HG03432 (cell line): ENCODE measurements at regions not wholly inside any gene's neighbourhood (a gene's known extent, or its start where the extent isn't known, plus 50 kb on each side); places are given as distances from the start of the nearest gene placed in this dataset.

ENCODE experiments used
- ATAC-seq: cut with Tn5 transposase; IDR thresholded peaks from one replicate; pipeline ENCODE4 v1.9.1; 2021; ENCODE audit warnings: mild to moderate bottlenecking, moderate library complexity; ENCODE audit not compliant: unreplicated experiment

DNA sequence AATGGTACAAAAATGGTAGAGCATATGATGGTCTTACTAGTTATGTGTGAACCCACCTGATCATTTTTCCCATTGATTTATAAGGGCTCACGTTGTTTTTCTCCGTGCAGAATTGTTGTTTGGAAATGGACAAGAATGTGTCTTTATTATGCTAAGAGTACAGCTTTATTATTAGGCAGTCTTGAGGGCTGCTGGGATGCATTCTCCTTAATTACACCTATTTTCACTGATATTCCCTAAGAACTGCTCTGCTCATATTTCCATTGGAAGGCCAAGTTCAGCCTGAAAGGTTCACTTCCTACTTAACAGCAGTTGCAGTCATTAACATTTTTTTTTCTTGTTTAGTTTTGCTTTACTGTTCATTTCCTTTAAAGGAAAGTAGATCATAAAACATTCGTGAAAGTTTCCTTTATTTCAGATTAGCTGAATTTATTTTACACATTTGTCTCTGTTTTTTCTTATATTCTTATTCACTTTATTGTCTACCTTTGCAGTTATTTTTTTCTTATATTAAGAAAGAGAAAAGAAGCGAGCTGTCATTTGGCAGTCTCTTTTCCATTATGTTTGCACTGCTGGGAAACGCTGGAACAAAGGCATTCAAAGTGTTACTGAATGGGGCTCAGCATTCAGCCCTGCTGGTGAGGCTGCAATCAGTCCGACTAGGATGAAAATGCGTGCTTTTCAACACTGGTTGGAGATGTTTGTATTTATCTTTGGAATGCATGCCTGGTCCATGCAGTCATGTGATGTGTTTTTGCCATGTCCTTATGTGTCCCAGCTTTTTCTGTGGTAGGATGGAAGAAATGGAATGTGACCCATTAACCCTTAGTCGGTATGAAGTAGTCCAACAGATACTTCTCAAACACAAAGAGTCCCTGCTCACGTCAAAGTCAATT lies 602.7 kb upstream of the ZNF608 start:
- no peak for ATAC-seq

DNA sequence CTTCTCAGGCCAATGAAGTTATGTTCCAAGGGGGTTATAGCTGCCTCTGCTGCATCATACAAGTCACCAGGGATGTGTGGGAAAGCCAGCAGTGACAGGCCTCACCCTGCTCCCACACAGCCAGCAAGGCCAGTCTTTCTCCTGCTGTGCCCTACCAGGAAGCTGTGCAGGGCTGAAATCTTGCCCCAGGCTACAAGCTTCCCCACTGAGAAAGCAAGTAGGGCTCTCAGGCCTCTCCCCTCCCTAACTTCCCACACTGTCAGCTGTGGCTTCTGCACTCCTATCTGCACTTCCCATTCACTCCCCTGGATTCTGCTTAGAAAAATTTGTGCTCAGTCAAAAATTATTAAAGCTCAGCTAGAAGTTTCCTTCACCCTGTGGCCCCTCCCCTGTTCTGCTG lies 611.2 kb upstream of the ZNF608 start:
- ATAC-seq: no peak

DNA sequence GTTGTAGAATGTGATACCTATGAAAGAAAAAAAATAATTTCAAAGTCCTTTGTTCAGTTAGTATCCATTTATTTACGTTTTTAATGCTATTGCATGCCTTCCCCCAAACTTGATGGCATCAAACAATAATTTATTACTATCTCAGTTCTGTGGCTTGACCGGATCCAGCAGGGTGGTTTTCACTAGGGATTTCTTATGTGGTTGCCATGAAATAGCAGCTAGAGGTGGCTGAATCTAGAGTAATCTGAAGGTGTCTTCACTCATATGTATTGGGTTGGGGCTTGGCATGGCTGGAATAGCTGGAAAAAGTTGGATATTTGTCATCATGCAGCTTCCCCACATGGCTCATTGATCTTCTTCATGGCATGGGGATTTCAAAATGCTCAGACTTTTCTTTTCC lies 619.3 kb upstream of the ZNF608 start:
- ATAC-seq: no peak

DNA sequence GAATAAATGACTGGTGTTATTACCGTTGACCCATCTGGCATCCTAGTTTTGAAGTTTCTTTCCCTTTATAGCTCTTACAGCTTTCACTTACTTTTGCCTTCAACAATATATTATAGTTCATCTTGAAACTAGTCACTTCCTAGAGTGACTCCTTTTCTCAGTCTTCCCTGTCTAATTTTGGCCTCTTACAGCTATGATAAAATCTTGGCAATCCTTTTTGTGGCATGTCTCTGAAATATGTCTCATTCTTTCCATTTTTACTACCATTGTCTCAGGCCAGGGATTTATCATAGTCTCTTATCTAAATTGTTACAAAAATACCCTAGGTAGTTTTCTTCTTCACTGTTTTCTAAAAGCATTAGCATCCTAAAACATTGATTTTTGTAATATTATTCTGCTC lies 621.3 kb upstream of the ZNF608 start:
- no peak for ATAC-seq

DNA sequence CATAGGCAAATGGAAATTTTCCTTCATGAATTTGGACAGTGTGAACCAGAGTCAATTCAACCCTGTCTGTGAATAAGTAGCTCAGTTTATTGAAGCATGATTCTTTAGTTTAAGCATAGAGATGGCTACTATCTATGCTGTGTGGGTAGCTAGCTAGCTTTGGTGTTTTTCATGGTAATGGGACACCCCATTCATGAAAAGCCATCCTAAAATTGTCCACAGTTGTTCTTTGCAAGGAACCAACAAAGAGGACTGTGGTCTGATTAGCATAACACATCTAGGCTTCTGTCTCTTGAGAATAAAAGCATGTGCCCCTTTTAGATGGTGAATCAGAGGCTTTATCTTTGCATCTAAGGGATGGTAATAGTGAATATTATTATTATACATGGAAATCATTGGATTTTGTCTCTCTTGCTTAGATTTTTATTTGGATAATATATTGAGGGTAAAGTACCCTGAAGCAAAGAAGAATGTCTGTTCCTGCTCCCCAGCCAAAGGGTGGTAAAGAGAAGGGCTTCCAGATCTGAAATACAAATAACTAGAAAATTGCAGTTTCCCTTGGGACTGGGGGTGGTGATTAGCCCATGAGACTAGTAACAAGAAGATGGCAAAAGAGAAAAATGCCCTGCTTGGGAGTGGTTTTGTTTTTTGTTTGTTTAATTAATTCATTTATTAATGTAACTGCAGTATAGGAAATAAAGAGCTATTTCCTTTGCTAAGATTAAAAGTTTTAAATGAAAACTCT lies 624.2 kb upstream of the ZNF608 start:
- ATAC-seq: no peak

DNA sequence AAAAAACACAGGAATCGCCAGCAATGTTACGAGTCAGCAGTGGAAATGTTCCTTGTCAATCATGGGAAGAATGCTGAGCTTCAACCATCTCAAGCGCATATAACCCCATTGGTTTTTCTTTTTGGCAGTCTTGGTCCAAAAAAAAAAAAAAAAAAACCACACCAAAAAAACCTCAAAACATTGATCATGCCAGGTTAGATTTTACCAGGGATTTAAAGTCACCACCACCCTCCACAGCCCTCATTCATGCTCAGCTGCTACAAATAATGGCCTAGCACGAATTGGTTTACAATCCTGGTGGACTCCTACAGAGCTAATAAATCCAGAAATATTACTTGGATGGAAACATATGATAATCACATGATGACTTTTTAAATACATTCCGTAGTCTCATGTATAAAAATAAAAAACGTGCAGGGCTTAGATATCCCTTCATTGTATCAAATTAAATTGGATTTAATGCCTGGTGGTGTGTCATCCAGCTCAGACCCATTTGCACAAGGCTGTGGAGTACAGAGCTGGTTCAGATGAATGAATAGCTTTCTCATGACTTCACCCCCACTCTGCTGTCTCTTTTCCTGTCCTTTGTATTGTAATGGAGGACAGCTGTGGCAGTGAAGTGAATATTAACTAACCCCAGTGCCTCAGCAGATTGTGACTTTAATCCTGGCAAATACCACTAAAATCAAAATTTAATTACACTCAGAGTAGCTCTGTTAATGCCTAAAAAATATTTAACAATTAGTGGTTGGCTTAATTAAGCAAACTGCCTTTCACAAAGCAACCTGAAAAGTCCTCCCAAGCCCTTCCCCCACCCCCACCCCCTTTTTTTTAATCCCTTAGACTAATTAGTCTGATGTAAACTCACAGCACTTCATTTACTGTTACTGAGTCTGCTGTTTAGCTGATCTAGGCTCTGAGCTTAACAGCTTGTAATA lies 626.5 kb upstream of the ZNF608 start:
- no peak for ATAC-seq

DNA sequence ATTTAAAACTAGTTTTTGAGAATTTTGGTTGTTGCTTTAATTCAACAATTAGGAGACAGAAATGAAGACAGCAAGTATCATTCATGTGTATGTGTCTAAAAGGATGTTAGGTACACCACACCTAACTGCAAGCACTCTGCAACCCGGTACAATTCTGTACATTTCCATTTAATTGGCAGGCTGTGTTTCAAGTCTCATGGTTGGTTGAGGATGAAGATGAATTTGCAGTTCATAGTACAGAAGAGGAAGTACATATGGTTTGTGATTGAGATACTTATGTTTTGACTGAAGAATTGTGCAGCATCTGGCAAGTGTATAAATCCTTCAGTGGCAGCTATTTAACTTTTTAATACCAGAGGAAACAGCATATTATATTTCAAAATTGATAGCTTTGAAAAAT lies 628.7 kb upstream of the ZNF608 start:
- no peak for ATAC-seq

DNA sequence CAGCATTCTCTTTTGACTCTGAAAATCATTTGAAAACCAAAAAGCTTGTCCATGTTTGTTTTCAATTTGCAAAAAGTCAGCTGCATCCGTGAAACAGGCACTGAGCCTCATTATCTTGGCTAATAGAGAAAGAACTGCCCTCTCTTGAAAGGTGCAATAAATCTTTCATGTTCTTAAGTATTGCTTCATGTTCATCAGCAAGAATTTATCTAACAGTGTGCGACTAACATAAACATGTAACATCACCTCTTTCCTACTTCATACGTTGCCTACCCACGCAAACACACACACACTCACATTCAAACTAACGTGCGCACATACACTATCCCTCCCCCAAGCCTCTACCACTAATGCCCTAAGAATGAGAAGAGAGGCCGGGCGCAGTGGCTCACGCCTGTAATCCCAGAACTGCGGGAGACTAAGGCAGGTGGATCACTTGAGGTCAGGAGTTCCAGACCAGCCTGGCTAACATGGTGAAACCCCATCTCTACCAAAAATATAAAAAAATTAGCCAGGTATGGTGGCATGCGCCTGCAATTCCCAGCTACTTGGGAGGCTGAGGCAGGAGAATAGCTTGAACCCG lies 629.7 kb upstream of the ZNF608 start:
- no peak for ATAC-seq

DNA sequence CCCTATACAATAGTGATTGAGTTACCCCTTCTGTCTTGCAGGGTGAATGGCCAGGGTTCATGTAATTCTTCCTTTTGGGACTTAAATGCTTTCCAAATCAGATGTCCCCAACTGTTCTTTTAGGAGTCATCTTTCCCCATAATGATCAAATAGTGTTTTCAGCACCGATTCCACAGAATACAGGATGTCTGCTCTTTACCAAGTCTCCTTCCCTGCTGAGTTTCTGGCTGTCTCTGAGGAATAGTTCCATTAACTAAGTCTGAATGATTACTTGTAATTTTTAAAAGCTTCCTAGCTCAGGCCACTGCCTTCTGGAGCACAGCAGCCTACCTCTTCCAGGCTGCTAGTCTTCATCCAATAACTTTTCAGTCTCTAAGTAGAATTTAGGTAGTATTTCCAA lies 630.7 kb upstream of the ZNF608 start:
- ATAC-seq: no peak

DNA sequence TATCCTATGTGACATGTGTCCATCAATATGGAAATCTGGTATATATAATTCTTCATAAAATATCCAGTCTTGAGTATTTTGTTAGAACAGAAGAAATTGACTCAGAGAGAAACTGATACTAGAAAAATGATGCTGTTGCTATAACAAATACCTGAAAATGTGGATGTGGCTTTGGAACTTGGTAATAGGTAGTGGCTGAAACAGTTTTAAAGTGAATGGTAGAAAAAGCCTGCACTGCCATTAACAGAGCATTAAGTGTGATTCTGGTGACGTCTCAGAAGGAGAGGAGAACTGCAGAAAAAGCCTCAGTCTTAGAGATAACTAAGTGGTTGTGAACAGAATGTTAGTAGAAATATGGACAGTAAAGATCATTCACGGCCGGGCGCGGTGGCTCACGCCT lies 634.9 kb upstream of the ZNF608 start:
- ATAC-seq: no peak

DNA sequence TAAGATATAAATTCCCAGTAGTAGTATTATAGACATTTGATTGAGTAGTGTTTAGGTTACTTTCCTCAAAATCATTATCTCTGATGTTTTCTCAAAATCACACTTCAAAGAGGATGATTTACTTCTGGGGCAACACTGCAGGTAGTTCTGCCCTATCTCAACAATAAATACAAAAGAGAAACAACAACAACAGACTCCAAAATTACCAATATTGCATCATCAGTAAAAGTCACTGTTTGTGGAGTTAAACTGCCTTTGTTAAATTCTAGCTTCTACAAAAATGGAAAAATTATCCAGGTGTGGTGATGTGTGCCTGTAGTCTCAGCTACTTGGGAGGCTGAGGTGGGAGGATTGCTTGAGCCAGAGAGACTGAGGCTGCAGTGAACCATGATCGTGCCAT lies 637.6 kb upstream of the ZNF608 start:
- ATAC-seq: no peak

DNA sequence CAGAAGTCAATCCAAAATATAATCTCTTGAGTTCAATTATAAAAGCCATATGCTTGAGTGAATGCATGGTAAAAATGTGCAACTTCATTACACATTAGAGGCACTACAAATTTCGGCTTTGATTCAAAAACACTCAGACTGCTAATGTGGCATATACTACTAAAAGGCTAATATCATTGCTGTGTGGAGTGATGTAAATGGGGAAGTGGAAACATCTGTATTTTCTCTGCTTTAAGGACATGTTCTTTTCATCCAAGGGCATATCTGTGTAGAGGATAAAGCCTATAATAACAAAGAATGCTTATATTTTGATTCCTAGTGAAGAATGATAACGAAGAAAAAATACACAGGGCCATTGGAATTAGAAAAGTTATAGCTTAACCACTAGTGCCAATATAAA lies 643.9 kb upstream of the ZNF608 start:
- ATAC-seq: no peak

DNA sequence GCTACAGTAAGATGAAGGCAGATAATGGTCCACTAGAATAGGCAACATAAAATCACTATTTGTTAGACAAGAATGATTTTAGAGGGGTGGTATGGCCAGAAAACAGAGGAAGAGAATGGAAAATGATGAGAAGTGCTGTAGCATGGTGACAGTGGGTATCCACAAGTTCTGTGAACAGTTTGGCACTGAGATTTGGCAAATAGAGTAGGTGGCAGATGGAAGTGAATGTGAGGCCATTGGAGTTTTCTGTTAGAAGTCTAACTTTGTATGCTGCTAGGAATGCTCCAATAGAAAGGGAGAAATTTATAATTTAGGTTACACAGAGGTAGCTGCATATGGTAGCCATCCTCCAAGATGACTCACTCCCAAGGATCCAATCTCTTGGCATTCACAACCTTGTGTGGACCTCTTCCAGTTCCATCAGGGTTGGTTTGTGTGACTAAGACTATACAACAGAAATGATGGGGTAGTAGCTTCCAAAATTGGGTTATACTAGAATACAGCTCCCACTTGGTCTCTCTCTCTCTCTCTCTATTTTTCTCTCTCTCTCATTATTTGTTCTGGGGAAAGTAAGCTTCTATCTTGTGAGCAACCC lies 646.9 kb upstream of the ZNF608 start:
- ATAC-seq: no peak

DNA sequence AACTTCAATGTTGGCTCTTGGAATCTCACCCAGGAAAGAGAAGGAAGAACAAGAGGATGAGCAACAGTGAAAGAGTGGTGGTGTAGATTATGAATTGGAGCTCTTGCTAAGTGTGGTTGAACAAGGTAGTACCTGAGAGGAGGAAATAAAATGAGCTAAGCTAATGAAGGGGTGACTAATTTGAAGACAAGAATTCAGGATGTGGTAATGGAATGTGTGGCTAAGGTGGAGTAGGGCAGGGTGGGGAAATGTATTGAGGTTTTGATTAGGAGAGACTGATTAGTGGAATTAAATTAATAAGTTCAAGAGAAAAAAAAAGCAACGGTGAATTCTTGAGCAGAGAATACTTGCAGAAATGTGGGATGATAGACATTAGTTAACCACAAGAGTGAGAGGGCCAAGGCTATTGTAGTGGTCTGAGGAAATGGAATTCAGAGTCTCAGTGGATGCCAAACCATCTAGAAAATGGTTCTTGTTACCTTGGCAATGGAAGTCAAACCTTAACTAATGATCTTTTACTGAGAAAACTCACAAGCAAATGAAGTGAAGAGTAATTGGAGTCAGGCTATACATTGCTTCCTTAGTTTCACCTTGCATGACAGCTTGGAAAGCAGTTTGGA lies 648.3 kb upstream of the ZNF608 start:
- no peak for ATAC-seq

DNA sequence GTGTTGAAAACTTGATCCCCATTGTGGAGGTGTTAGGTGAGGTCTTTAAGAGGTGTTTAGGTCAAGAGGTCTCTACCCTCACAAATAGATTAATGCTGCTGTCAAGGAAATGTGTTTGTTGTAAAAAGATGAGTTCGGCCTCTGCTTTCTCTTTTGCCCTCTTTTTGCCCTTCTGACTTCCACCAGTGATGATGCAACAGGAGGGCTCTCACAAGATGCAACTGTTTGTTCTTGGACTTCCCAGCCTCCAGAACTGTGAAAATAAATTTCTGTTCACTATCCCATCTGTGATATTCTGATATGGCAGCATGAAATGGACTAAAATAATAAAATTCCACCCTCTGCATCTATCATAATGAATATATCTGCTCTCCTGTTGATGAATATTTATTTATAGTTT lies 650.0 kb upstream of the ZNF608 start:
- ATAC-seq: no peak

DNA sequence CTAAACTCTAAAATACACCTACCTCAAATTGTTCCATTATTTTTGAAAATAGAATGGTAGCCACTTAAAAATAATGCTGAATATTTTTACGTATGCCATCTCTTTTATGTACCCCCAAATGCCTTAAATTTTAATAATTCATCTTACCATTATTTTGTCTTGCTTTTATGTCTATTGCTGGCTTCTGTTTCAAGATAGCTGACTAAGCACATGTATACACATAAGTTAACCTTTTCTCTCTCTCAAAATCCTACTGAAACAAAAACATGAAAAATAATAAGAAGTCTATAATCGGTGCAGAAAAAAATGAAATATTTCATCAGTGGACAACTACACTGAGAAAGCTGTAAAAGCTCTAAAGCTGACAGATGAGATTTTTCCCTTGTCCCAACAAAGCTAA lies 652.0 kb upstream of the ZNF608 start:
- ATAC-seq: no peak

DNA sequence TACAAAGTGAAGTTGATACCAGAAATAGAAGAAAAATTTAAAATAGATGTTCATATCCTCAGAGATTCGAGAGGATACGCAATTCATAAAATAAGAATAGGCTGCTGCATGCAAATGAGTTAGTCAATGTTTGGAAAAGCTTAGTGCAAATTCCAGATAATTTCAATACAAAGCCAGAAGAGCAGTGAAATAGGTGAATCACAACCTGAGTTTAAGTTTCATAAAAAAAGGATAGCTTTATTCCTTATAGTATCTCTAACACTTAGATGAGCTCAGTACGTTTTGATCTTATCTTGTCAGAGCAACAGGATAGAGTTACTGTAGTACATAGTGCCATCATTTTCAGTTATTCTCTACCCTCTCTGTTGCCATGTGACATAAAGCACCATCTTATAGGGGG lies 653.4 kb upstream of the ZNF608 start:
- ATAC-seq: no peak

DNA sequence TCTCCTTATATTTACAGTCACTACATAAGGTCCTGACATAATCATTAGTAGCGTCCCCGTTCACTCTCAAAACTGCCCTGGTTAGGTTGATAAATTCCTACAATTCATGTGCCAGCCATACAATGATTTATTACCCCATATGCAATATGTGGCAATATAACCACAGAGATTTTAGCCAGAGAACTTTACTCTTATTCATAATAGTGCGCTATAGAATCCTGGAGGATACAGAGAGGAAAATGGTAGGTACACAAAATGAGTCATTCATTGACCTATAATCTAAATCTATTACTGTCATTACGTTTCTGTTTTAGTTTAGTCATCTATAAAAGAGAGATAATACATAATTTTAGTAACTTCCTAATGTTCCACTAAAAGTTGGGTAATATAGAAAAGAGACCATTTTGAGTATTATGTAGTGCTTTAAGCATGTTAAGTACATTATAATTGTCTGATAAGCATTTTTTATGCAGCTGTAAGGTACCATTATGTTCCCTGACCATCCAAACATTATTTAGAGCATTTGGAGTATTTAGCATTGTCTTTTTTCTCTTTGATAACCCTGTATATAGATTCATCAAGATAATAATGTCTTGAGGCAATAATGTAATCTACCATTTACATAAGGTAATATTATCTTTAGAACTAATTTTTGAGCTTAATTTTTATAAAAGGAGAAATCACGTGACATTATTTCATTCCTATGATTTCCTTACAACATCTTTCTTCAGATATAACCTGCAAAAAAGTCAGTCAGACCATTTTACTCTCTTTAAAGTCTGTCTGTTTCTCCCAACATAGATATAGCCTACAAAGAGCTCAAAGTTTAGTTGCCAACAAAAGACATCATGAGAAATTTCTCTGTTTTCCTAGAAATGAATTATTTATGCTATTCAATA lies 655.5 kb upstream of the ZNF608 start:
- no peak for ATAC-seq

DNA sequence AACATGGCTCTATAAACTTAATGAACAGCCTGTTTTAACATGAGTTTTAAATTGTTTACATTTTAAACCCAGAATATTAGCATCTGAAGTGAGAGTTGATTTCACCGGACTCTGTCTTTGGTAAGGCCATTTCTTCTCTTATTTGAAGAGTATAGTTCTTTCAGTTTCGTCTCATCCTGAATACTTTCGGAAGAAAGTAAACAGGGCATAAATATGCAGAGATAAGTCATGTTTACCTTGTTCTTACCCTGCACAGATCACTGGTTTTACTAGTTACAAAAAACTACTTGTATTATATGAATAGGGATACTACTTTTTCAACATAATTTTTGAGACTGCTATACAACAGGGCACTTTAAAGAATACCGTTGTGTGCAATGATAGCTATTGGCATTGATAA lies 656.3 kb upstream of the ZNF608 start:
- ATAC-seq: no peak
